ENCODE measurements at regions not wholly inside any gene's neighbourhood (a gene's known extent, or its start where the extent isn't known, plus 50 kb on each side); places are given as distances from the start of the nearest gene placed in this dataset.

DNA sequence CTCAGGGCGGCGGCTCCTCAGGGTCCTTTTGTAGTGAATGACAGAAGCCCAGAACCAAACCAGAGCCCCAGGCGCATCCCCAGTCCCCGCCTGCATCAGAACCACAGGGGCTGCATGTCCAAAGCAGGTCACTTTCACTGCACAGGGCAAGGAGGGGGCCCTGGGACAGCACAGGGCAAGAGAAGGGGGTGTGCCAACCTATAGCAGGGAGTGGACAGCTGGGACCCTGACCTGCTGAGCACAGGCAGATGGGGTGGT is 501.4 kb downstream of the PREX1 start:
- TF ChIP-seq, protein P1, sequence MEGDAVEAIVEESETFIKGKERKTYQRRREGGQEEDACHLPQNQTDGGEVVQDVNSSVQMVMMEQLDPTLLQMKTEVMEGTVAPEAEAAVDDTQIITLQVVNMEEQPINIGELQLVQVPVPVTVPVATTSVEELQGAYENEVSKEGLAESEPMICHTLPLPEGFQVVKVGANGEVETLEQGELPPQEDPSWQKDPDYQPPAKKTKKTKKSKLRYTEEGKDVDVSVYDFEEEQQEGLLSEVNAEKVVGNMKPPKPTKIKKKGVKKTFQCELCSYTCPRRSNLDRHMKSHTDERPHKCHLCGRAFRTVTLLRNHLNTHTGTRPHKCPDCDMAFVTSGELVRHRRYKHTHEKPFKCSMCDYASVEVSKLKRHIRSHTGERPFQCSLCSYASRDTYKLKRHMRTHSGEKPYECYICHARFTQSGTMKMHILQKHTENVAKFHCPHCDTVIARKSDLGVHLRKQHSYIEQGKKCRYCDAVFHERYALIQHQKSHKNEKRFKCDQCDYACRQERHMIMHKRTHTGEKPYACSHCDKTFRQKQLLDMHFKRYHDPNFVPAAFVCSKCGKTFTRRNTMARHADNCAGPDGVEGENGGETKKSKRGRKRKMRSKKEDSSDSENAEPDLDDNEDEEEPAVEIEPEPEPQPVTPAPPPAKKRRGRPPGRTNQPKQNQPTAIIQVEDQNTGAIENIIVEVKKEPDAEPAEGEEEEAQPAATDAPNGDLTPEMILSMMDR (IDR thresholded peaks at IDR 0.05; ENCODE audit: low read depth, low read length) = no peak
- no peak for TF ChIP-seq POLR2A (IDR thresholded peaks at IDR 0.05; ENCODE audit: extremely low read depth, insufficient read length)
- TF ChIP-seq, protein P2, sequence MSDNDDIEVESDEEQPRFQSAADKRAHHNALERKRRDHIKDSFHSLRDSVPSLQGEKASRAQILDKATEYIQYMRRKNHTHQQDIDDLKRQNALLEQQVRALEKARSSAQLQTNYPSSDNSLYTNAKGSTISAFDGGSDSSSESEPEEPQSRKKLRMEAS (IDR thresholded peaks at IDR 0.05; ENCODE audit: low read depth, low read length) = no peak
- no peak for TF ChIP-seq MYC (IDR thresholded peaks at IDR 0.05; ENCODE audit: low read depth, low read length)
